D721Med (cell line): ENCODE measurements at regions not wholly inside any gene's neighbourhood (a gene's known extent, or its start where the extent isn't known, plus 50 kb on each side); places are given as distances from the start of the nearest gene placed in this dataset.
A peak's percentile ranks its signal among the peaks of the same experiment; 100 is the strongest.

ENCODE experiments used
- DNase-seq: peaks from one replicate; pipeline ENCODE4 v3.0.0; 2011; ENCODE audit warnings: low spot score; ENCODE audit not compliant: insufficient read length
- FAIRE-seq: peaks from 2 replicates; lab custom pipeline; 2011; peaks lifted over from hg19 to GRCh38; lab: Jason Lieb, UNC
- TF ChIP-seq, protein P1 (sequence below): IDR thresholded peaks from 2 replicates; pipeline ENCODE4 v1.5.1; 2012; ENCODE audit warnings: mild to moderate bottlenecking, control low read depth; ENCODE audit not compliant: insufficient read depth; ENCODE audit errors: missing control alignments

DNA sequence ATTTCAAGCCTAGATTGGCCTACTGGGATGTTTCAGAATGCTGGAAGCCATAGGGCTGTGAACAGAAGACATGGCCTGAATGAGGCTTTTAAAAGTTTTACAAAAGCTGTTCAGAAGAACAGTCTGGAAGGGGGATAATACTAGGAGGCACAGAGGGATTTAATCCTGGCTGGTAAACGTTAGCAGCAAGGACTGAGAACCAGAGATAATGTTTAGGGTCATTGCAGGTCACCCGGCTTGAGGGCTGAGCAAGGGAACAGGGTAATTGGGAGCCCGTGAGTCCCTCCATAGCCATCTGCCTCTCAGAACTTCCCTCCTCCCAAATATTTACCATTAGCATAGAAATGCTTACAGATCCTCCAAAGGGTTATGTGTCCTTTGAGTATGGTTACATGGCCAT, 765.4 kb downstream of the TMEM182 start:
- FAIRE-seq: no peak

DNA sequence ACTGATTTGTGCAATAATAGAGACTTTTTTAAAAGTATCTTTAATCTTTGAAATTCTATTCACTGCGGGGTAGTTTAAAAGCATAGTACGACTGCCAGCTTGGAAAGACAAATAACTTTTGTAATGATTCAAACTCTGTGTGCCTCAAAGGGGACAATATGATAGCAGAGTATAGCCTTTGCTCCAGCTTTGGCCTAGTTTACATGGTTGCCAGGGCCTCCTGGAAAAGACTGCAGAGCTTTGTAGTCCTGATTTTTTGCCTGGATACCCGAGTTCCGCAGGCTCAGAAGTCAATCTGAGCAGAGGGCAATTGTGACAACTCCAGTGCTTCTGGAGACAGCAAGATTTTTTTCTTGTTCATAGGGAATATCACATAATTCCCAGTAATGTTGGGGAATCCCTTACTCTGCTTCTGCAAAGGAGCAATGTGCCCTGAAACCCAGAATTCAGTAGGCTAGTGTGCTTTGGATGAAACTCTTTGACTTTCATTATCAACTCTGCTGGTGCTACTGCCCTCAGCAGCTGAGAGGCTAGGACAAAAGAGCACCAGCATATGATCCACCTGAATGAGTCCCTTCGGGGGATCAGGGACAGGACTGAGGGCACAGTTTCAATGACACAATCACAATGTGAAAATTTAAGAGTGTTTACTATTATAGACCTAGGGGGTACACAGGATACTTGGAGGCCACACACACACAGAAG, 768.1 kb downstream of the TMEM182 start:
- TF ChIP-seq, protein P1, sequence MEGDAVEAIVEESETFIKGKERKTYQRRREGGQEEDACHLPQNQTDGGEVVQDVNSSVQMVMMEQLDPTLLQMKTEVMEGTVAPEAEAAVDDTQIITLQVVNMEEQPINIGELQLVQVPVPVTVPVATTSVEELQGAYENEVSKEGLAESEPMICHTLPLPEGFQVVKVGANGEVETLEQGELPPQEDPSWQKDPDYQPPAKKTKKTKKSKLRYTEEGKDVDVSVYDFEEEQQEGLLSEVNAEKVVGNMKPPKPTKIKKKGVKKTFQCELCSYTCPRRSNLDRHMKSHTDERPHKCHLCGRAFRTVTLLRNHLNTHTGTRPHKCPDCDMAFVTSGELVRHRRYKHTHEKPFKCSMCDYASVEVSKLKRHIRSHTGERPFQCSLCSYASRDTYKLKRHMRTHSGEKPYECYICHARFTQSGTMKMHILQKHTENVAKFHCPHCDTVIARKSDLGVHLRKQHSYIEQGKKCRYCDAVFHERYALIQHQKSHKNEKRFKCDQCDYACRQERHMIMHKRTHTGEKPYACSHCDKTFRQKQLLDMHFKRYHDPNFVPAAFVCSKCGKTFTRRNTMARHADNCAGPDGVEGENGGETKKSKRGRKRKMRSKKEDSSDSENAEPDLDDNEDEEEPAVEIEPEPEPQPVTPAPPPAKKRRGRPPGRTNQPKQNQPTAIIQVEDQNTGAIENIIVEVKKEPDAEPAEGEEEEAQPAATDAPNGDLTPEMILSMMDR: no peak
- DNase-seq: no peak
- no peak for FAIRE-seq

More for the DNA sequence above, 765.4 kb downstream of the TMEM182 start:
- DNase-seq: no peak
- TF ChIP-seq, protein P1: no peak

DNA sequence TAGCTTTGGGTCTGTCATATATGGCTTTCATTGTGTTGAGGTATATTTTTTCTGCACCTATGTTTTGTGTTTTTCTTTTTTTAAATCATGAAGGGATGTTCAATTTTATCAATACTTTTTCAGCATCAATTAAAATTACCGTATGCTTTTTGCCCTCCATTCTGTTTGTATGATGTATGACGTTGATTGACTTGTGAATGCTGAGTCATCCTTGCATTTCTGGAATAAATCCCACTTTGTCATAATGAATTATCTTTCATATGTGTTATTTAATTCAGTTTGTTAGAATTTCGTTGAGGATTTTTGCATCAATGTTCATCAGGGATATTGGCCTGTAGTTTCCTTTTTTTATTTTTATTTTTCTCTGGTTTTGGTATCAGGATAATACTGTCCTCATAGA, 790.9 kb downstream of the TMEM182 start:
- DNase-seq (no peak), FAIRE-seq (no peak)
- TF ChIP-seq, protein P1: no peak

- TF ChIP-seq, protein P1: no peak
- FAIRE-seq: no peak
Measured at GRCh38 chr2:103594823-103595222, 833.0 kb downstream of the TMEM182 start.

GRCh38 chr2:103605071-103605780, 843.4 kb downstream of the TMEM182 start:
- TF ChIP-seq, protein P1: no peak
- peak; percentile 55 for FAIRE-seq
- no peak for DNase-seq

More at GRCh38 chr2:103594823-103595222, 833.0 kb downstream of the TMEM182 start:
- no peak for DNase-seq

DNA sequence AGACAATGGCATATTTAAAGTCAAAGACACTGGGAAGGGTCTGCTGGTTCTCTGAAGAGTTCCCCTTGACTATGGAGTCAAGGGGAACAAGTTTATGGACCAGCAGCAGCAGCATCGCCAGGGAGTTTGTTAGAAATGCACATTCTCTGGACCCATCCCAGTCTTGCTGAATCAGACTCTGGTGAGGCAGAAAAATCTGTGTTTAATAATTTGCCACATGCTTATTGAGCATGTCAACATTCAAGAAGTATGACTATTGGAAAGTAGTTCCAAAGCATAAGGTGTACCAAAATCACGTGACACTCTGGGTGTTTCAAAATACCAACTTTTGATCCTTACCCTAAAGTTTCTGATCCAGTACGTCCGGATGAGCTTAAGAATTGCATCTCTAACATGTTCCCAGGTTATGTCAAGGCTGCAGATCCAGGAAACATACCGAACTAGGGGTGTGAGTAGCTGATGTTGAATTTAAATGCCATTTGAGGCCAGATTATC, 853.8 kb downstream of the TMEM182 start:
- FAIRE-seq (no peak), DNase-seq (no peak)
- TF ChIP-seq, protein P1: no peak
